GM19239 (cell line): ENCODE measurements at regions not wholly inside any gene's neighbourhood (a gene's known extent, or its start where the extent isn't known, plus 50 kb on each side); places are given as distances from the start of the nearest gene placed in this dataset.

Experiments
- DNase-seq: peaks from one replicate; pipeline ENCODE4 v3.0.0; 2011; ENCODE audit warnings: low spot score; ENCODE audit not compliant: insufficient read length
- FAIRE-seq: peaks from 2 replicates; lab custom pipeline; 2011; peaks lifted over from hg19 to GRCh38; lab: Jason Lieb, UNC

GRCh38 chr5:110103081-110103480 is 413.4 kb downstream of the MAN2A1 start:
- no peak for FAIRE-seq
- no peak for DNase-seq

- FAIRE-seq (no peak), DNase-seq (no peak)
Observed at GRCh38 chr5:110104060-110104725, 414.5 kb downstream of the MAN2A1 start.

DNA sequence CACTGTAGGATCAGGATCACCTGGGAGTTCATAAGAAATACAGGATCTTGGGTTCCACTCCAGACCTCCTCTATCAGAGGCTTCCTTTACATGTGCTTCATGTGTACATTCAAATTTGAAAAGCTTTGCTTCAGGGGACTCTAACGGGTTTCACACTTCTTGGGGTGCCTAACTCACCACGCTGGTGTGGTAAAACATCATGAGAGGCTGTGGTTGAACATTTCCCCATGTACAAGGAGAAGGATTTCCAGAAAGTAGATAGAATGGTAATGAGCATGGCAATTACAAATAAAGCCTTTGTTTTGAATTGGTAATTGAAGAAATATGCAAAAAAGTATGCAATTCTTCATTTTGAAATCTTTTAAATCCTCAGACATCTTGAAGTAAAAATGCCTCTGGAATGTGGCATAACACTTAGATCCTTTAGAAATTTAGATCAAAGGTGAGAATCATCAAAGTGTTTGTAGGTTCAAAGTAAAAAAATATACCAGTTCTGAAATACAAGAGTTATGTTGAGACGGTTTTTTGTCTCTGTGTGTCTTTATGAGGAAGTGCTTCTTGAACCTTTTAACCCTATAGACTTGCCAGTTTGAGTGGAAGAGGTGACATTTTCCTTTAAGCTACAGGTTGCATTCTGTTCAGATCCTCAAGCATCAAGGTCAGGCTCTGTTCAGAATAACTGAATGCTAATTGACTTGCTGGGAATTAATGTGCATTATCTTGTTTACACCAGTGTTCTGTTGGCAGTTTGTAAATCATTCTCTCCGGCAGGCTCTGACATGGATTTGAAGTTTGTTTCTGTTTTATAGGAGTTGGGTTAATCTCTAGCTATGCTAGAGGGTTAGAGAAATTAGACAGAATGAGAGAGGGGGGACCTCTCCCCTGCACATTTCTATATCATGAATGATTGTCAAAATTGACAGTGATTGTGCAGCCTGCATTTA is 415.3 kb downstream of the MAN2A1 start:
- FAIRE-seq, result no peak
- DNase-seq, result no peak

- FAIRE-seq, result no peak
- DNase-seq, result no peak
Observed at GRCh38 chr5:110105692-110106091, 416.0 kb downstream of the MAN2A1 start.

DNA sequence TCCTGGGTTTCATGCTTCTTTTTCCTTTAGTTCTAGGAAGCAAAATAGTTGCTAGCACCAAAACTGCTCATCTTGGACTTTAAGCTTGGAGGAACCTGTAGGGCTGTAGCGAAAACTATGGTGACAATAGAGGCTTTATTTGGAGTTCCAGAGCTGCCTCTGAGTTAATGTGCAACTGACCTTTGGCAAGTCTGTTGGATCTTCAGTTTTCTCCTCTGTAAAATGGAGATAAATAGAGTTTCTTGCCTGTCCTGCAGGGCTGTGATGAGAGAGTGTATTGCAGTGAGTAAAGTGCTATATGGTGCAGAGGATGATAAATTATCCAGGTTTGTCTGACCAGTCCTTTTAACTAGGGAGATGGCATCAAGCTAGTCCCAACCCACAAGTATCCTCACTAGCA is 417.0 kb downstream of the MAN2A1 start:
- FAIRE-seq (no peak), DNase-seq (no peak)

GRCh38 chr5:110108520-110108919 is 418.8 kb downstream of the MAN2A1 start:
- DNase-seq (no peak), FAIRE-seq (no peak)

GRCh38 chr5:110109667-110110066 is 419.9 kb downstream of the MAN2A1 start:
- DNase-seq (no peak), FAIRE-seq (no peak)

GRCh38 chr5:110112348-110112747 is 422.6 kb downstream of the MAN2A1 start:
- DNase-seq (no peak), FAIRE-seq (no peak)

- FAIRE-seq (no peak), DNase-seq (no peak)
Observed at GRCh38 chr5:110115503-110115902, 425.8 kb downstream of the MAN2A1 start.

GRCh38 chr5:110116539-110116938 is 426.8 kb downstream of the MAN2A1 start:
- no peak for DNase-seq
- FAIRE-seq, result no peak

- no peak for FAIRE-seq
Observed at GRCh38 chr5:110134963-110135935, 445.5 kb downstream of the MAN2A1 start.

GRCh38 chr5:110150199-110150598 is 460.5 kb downstream of the MAN2A1 start:
- DNase-seq, result no peak
- FAIRE-seq, result no peak

More at GRCh38 chr5:110134963-110135935, 445.5 kb downstream of the MAN2A1 start:
- DNase-seq, result no peak

GRCh38 chr5:110159202-110159601 is 469.5 kb downstream of the MAN2A1 start:
- DNase-seq (no peak), FAIRE-seq (no peak)

DNA sequence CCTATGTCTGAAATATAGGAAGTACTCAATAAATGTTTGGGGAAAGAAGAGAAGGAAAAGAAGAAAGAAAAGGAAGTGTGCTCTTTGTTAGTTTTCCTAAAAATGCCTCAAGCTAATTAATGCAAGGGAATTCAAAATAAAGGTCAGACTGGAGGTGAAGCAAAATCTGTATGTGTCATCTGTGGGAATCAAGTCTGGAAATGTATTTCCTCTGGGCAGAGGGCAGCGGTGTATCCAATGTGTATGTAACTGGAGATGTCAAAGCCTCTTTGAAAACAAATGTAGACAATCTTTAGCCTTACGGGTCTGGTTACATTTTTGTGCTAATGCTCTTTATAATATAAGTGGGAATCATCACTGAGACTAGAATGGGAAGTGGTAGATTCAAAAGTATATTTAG is 471.4 kb downstream of the MAN2A1 start:
- DNase-seq, result no peak
- FAIRE-seq, result no peak

DNA sequence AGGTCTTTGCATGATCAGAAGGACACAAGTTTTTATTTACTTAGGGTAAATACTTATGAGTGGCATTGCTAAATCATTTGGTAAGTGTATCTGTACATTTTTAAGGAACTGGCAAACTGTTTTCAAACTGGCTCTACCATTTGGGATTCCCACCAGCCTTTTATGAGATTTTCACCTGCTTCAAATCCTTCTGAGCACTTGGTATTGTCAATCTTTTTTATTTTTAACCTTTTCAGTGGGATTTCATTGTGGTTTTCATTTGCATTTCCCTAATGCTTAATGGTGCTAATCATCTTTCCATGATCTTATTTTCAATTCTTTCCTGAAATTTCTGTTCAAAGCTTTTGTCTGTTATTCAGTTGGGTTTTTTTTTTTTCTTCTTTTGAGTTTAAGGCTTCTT is 475.6 kb downstream of the MAN2A1 start:
- no peak for DNase-seq
- no peak for FAIRE-seq

GRCh38 chr5:110167384-110167783 is 477.7 kb downstream of the MAN2A1 start:
- FAIRE-seq (no peak), DNase-seq (no peak)

- no peak for DNase-seq
- no peak for FAIRE-seq
Observed at GRCh38 chr5:110169461-110169860, 479.7 kb downstream of the MAN2A1 start.

DNA sequence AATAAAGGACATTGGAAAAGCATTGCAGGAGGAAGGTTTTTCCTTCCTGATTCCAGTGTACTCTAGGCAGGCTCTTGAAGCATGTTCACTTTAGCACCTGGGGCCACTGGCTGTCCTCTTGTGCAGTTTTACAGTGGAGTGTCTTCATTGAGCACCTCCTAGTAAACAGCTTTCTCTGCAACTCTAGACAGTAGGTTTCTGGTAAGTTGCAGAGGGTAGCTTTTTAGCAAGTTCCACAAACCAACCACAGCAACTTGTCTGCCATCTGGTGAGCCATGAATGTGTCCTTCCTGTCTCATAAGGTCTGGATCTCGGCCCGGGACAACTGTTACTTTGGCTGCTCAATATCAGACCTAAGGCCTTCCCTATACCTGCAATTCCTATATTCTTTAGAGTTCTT is 488.0 kb downstream of the MAN2A1 start:
- no peak for FAIRE-seq
- DNase-seq, result no peak

GRCh38 chr5:110179321-110179720 is 489.6 kb downstream of the MAN2A1 start:
- FAIRE-seq (no peak), DNase-seq (no peak)

DNA sequence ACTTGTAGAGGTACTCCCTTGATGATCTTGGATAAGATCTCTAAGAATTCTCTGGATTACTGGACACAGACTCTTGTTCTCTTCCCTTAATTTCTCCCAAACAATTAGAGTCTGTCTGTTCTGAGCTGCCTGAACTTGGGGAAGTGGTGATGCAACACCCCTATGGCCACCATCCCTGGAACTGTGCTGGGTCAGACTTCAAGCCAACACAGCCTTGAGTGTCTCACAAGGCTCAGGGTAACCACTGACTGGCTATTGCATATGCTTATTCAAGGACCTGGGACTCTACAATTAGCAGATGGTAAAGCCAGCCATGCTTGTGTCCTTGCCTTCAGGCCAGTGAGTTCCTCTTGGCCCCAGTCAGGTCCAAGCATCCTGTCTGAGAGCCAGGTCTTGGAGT is 504.5 kb downstream of the MAN2A1 start:
- FAIRE-seq, result no peak

More for the DNA sequence above, 504.5 kb downstream of the MAN2A1 start:
- DNase-seq, result no peak
